ENCODE measurements at regions not wholly inside any gene's neighbourhood (a gene's known extent, or its start where the extent isn't known, plus 50 kb on each side); places are given as distances from the start of the nearest gene placed in this dataset.

DNA sequence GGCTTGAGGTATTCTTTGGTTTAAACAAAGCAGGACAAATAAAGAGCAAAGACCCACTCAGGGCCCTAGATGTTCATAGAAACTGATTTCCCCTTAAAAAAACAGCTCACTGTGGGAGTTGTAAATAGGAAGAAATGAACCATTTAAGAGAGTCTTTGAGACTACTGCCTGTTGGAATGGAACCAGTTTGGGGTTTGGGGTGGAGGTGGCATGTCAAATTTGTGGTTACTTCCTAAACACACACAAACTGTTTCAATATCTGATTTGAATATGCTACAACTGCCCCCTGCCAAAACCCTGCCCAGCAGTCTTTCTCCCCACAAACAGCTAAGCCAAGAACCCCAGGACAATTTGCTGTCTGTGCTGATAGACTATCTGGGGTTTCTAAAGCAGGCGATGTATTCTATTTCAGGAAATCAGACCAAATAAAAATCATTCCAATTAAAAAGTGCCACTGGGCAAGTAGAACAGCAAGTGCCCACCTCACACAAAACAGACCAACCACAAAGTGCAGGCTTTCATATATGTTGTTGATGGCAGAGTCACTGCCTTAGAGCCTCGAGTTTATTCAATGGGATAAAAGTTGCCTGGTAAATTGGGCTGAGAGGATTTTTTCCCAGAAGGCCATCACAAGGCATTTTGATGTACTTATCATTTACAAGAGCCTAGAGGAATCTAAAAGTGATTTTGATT lies 293.9 kb upstream of the PROK2 start:
- H3K27me3 ChIP-seq (ENCODE audit: insufficient read depth, low read length): no peaks in the 10 kb centered on the region
- no peak overlapping the region for H2BK15ac ChIP-seq (ENCODE audit: low read depth, low read length)
- no peak overlapping the region for H3K14ac ChIP-seq (ENCODE audit: insufficient read depth, low read length)
- peaks cover 11% of the 10 kb centered on the region for H3K9me3 ChIP-seq (ENCODE audit: control insufficient read depth, low read depth, low read length)
- no peak overlapping the region for H3T11ph ChIP-seq (ENCODE audit: low read length)
- H3K9ac ChIP-seq (ENCODE audit: extremely low read depth, insufficient read length, low read length): no peak overlapping the region
- DNase-seq: no peak
- H2BK5ac ChIP-seq (ENCODE audit: insufficient read length, low read length): no peak overlapping the region
- no peak overlapping the region for H2AK5ac ChIP-seq (ENCODE audit: insufficient read length, low read length)
- H2BK120ac ChIP-seq (ENCODE audit: low read depth, low read length, poor library complexity, severe bottlenecking): no peak overlapping the region
- Mint-ChIP-seq H3K4me3 (no peak overlapping the region), H3K27ac (no peak overlapping the region), H3K4me1 (peaks cover 38 to 39% of the 10 kb centered on the region in 2 experiments), H3K36me3 (ENCODE audit: insufficient read depth in 1 of 3, low read depth in 3 of 3) (peaks cover 18 to 30% (median 23%) of the 10 kb centered on the region in 3 experiments), H3K27me3 (ENCODE audit: low read depth) (peaks cover 4% of the 10 kb centered on the region), H3K9me3 (peaks cover 26 to 31% of the 10 kb centered on the region in 2 experiments)
- peaks cover 5% of the 10 kb centered on the region; the same call in 1 of the 2 replicates for H3K4me1 ChIP-seq (ENCODE audit: insufficient read depth, low read length)
- TF ChIP-seq CTCF (conservative IDR thresholded peaks at IDR 0.05): no peak
- H2AFZ ChIP-seq (ENCODE audit: low read length): no peak overlapping the region
- no peak overlapping the region for H2BK20ac ChIP-seq (ENCODE audit: low read depth, low read length, poor library complexity, severe bottlenecking)
- H3K79me2 ChIP-seq (ENCODE audit: insufficient read depth, low read length): no peaks in the 10 kb centered on the region
- no peak overlapping the region for H2BK12ac ChIP-seq (ENCODE audit: insufficient read length, low read depth, low read length)
- no peak overlapping the region for H4K8ac ChIP-seq (replicated peaks; ENCODE audit: insufficient read length, low read depth, low read length)
- H3K18ac ChIP-seq (ENCODE audit: insufficient read length, low read depth, low read length): no peak overlapping the region
- H4K5ac ChIP-seq (ENCODE audit: insufficient read length, low read depth, low read length): no peak overlapping the region
- H4K91ac ChIP-seq (ENCODE audit: insufficient read length, low read depth, low read length): no peak overlapping the region
- no peak overlapping the region for H3K23ac ChIP-seq (ENCODE audit: insufficient read length, low read depth, low read length)
- H3K4me2 ChIP-seq (ENCODE audit: insufficient read depth, insufficient read length, low read length): no peak overlapping the region
- no peaks in the 10 kb centered on the region for H3K79me1 ChIP-seq (ENCODE audit: insufficient read depth, low read depth, low read length, poor library complexity, severe bottlenecking)
- no peak overlapping the region for H3K27ac ChIP-seq (ENCODE audit: insufficient read length, low read depth, low read length)
- no peaks in the 10 kb centered on the region for H4K20me1 ChIP-seq (ENCODE audit: control insufficient read depth, insufficient read depth, insufficient read length)
- no CpG with 5 or more reads among the region's 2 CpGs for WGBS (ENCODE audit: extremely low coverage, insufficient read length, low lambda C conversion rate)
- no peak overlapping the region for H3K4ac ChIP-seq (ENCODE audit: low read depth, low read length)
- H3K23me2 ChIP-seq (ENCODE audit: insufficient read length, low read depth, low read length, poor library complexity, severe bottlenecking): no peaks in the 10 kb centered on the region
- H3K56ac ChIP-seq (ENCODE audit: insufficient read length, low read depth, low read length): no peak overlapping the region

All from H9 (cell line).